Endothelial cell of umbilical vein (primary cell): ENCODE measurements at regions not wholly inside any gene's neighbourhood (a gene's known extent, or its start where the extent isn't known, plus 50 kb on each side); places are given as distances from the start of the nearest gene placed in this dataset.

Experiments used
- POLR2A ChIP-seq: IDR thresholded peaks from 2 replicates; pipeline ENCODE4 v1.6.1; 2012; ENCODE audit warnings: low read depth, mild to moderate bottlenecking, control low read depth, low read length
- POLR2AphosphoS5 ChIP-seq: IDR thresholded peaks from 2 replicates; pipeline ENCODE4 v1.6.1; 2012; ENCODE audit warnings: low read depth, mild to moderate bottlenecking, control low read depth, low read length, moderate library complexity; ENCODE audit not compliant: insufficient read depth
- TF ChIP-seq, protein P1 (sequence below), 2 donors: IDR thresholded peaks; 1 replicate in 1 of 2; 2 replicates in 1 of 2; pipeline ENCODE4 v1.5.1; 2011; ENCODE audit warnings: low read length in 2 of 2, mild to moderate bottlenecking in 2 of 2, moderate library complexity in 2 of 2, control low read depth in 1 of 2, inconsistent platforms in 1 of 2, low read depth in 1 of 2; ENCODE audit not compliant: insufficient read depth in 1 of 2; ENCODE audit errors: extremely low read depth in 1 of 2

DNA sequence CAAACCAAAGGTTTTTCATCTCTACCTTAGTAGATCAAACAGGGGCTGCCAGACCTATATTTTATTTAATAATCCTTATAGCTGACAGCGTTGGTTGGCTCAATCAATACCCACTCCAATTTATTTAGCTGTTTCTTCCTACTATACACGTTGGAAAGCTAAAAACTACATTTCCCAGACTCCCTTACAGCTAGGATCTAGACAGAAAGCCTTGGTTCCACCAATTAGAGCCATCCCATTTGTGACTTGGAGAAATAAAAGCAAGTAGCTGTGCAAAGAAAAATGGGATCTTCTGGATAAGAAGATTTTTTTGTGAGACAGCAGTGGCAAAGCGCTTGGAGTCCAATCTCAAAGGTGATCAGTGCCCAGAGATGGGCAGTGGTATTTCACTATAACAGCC is 331.3 kb upstream of the MEIS1 start:
- TF ChIP-seq, protein P1, sequence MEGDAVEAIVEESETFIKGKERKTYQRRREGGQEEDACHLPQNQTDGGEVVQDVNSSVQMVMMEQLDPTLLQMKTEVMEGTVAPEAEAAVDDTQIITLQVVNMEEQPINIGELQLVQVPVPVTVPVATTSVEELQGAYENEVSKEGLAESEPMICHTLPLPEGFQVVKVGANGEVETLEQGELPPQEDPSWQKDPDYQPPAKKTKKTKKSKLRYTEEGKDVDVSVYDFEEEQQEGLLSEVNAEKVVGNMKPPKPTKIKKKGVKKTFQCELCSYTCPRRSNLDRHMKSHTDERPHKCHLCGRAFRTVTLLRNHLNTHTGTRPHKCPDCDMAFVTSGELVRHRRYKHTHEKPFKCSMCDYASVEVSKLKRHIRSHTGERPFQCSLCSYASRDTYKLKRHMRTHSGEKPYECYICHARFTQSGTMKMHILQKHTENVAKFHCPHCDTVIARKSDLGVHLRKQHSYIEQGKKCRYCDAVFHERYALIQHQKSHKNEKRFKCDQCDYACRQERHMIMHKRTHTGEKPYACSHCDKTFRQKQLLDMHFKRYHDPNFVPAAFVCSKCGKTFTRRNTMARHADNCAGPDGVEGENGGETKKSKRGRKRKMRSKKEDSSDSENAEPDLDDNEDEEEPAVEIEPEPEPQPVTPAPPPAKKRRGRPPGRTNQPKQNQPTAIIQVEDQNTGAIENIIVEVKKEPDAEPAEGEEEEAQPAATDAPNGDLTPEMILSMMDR (IDR thresholded peaks at IDR 0.05; ENCODE audit: extremely low read depth in 1 of 2, insufficient read depth in 1 of 2, low read depth in 1 of 2, low read length in 2 of 2) = no peak
- TF ChIP-seq POLR2AphosphoS5 = no peak
- TF ChIP-seq POLR2A = no peak
